ENCODE measurements at regions not wholly inside any gene's neighbourhood (a gene's known extent, or its start where the extent isn't known, plus 50 kb on each side); places are given as distances from the start of the nearest gene placed in this dataset.

DNA sequence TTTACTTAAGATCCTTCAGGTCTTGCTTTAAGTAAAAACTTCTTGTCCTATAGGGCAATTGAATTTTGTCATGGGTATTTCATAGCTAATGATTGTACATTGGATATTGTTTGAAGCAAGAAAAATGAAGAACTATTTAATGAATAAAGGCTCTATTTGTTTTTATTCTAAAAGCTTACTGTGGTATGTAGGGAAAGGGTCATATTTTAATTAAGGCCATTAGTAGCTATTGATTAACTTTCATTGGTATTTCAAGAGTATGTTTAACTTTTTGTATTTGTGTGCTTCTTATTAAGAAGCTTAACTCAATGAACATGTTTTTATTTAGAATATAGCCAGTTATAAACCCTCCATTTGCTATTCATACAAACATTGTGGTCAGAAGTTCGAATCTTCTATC lies 1951.8 kb upstream of the ADGRL3 start (continued):
- TF ChIP-seq, protein P1, sequence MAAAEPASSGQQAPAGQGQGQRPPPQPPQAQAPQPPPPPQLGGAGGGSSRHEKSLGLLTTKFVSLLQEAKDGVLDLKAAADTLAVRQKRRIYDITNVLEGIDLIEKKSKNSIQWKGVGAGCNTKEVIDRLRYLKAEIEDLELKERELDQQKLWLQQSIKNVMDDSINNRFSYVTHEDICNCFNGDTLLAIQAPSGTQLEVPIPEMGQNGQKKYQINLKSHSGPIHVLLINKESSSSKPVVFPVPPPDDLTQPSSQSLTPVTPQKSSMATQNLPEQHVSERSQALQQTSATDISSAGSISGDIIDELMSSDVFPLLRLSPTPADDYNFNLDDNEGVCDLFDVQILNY (CRISPR knock-in tag; IDR thresholded peaks at IDR 0.05), result no peak
- TF ChIP-seq, protein P2, sequence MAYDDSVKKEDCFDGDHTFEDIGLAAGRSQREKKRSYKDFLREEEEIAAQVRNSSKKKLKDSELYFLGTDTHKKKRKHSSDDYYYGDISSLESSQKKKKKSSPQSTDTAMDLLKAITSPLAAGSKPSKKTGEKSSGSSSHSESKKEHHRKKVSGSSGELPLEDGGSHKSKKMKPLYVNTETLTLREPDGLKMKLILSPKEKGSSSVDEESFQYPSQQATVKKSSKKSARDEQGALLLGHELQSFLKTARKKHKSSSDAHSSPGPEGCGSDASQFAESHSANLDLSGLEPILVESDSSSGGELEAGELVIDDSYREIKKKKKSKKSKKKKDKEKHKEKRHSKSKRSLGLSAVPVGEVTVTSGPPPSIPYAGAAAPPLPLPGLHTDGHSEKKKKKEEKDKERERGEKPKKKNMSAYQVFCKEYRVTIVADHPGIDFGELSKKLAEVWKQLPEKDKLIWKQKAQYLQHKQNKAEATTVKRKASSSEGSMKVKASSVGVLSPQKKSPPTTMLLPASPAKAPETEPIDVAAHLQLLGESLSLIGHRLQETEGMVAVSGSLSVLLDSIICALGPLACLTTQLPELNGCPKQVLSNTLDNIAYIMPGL (CRISPR knock-in tag; IDR thresholded peaks at IDR 0.05), result no peak
- TF ChIP-seq FOXJ3 (CRISPR knock-in tag; IDR thresholded peaks at IDR 0.05; ENCODE audit: borderline replicate concordance) (no peak), MXD4 (CRISPR knock-in tag; IDR thresholded peaks at IDR 0.05; ENCODE audit: borderline replicate concordance) (no peak), SMAD4 (CRISPR knock-in tag; IDR thresholded peaks at IDR 0.05) (no peak), ZNF281 (CRISPR knock-in tag; IDR thresholded peaks at IDR 0.05) (no peak)

DNA sequence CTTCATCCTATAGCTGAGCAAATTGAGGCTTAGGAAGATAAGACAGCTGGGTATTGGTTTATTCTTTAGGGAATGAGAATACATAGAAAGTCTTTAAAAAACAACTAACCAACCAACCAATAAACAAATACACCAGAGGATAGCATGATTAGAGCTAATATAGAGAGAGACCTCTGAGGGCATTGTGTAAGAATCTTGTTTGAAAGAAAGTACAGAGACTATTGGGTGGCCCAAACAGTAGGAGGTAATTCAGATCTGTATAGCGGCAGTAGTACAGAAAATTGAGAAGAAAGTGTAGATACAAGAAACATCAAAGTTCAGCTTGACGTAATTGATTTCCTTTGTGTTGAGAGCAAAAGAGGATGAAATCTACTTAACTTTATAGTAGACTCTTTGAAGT lies 1951.0 kb upstream of the ADGRL3 start:
- DNase-seq (ENCODE audit: low spot score), result no peak
- TF ChIP-seq HMGA2 (CRISPR knock-in tag; IDR thresholded peaks at IDR 0.05) (no peak), NFE2L1 (CRISPR knock-in tag; IDR thresholded peaks at IDR 0.05) (no peak), EMX1 (CRISPR knock-in tag; IDR thresholded peaks at IDR 0.05) (no peak), PRRX2 (CRISPR knock-in tag; IDR thresholded peaks at IDR 0.05) (no peak), FOXP4 (CRISPR knock-in tag; IDR thresholded peaks at IDR 0.05) (no peak), FOXK1 (CRISPR knock-in tag; IDR thresholded peaks at IDR 0.05) (no peak), ATF2 (CRISPR knock-in tag; IDR thresholded peaks at IDR 0.05; ENCODE audit: borderline replicate concordance, low read depth) (no peak), PRDM15 (CRISPR knock-in tag; IDR thresholded peaks at IDR 0.05) (no peak), ELF4 (CRISPR knock-in tag; IDR thresholded peaks at IDR 0.05; ENCODE audit: low read depth) (no peak), GABPB1 (CRISPR knock-in tag; IDR thresholded peaks at IDR 0.05) (no peak), ZNF232 (CRISPR knock-in tag; IDR thresholded peaks at IDR 0.05) (no peak), MLX (CRISPR knock-in tag; IDR thresholded peaks at IDR 0.05) (no peak)
- TF ChIP-seq, protein P2 (CRISPR knock-in tag; IDR thresholded peaks at IDR 0.05), result no peak
- TF ChIP-seq, protein P3, sequence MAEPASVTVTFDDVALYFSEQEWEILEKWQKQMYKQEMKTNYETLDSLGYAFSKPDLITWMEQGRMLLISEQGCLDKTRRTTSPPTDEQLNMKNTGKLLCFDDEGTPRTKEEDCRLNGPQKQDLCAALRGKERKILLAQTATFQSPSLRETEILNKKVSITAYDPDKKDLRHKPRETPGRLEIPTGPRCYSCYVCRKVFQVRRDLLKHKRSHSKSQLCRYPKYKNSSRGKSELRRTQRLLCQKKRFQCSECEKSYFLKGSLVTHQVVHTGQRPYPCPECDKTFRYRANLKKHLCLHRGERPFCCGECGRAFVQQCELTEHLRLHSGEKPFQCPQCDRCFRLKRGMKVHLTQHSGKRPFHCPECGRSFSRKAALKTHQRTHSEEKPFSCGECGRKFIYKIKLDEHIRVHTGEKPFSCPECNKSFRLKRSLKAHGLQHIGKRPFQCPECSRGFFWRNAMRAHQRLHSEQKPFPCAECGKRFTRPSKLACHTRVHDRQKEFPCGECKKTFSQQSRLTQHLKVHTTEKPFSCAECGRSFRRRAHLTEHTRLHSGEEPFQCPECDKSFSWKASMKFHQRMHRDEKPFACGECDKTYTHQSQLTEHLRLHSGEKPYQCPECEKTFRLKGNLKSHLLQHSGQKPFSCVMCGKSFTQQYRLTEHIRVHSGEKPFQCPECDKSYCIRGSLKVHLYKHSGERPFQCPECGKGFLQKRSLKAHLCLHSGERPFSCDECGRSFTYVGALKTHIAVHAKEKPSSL (CRISPR knock-in tag; conservative IDR thresholded peaks at IDR 0.05), result no peak

More for the DNA sequence above, 1951.0 kb upstream of the ADGRL3 start:
- Mint-ChIP-seq H3K4me1 (peaks cover 7% of the 10 kb centered on the region), H3K9me3 (peaks cover 2% of the 10 kb centered on the region; the same call in 1 of the 2 replicates), H3K27ac (no peak overlapping the region), H3K4me3 (no peak overlapping the region), H3K36me3 (no peaks in the 10 kb centered on the region), H3K27me3 (ENCODE audit: low read depth) (no peaks in the 10 kb centered on the region)
- ChIA-PET CTCF (no interaction called here), POLR2A (no interaction called here)
- ATAC-seq, result no peak

All from WTC11 (cell line).